SK-N-SH (cell line): ENCODE measurements at regions not wholly inside any gene's neighbourhood (a gene's known extent, or its start where the extent isn't known, plus 50 kb on each side); places are given as distances from the start of the nearest gene placed in this dataset.

Source experiments
- CTCF ChIA-PET: fragments of 300-600, 350-600 bp; formaldehyde crosslinking; extraction: SDS; loops from one replicate; lab custom pipeline; 2021; lab: Yijun Ruan, JAX
- POLR2A ChIA-PET: fragments of 350-600 bp; sonication (Branson Sonifier 250); formaldehyde crosslinking; extraction: SDS; loops from one replicate; lab custom pipeline; 2020; ENCODE audit warnings: antibody characterized with exemption, inconsistent platforms; lab: Yijun Ruan, JAX
- DNase-seq: peaks from one replicate; pipeline ENCODE4 v3.0.0; 2012
- H2AFZ ChIP-seq: fragments of 200-600 bp; sonication (generic); 2 replicates; pipeline ENCODE4 v1.8.1; 2016; ENCODE audit warnings: antibody characterized with exemption, mild to moderate bottlenecking, low read depth
- H3F3A ChIP-seq: fragments of 200-600 bp; sonication (generic); replicated peaks from 2 replicates; pipeline ENCODE3; 2016; ENCODE audit warnings: antibody characterized with exemption, mild to moderate bottlenecking; ENCODE audit not compliant: insufficient read depth
- H3K27ac ChIP-seq, 2 experiments: fragments of 200-500 bp in 1 of 2; fragments of 200-600 bp in 1 of 2; sonication (Bioruptor generic) in 1 of 2; sonication (generic), shearing (Covaris generic) in 1 of 2; 2 replicates each; pipeline versions ENCODE4 v1.5.1 to v1.6.1; 2014 to 2016; ENCODE audit warnings: low read depth in 2 of 2, inconsistent platforms in 1 of 2, low read length in 1 of 2, mild to moderate bottlenecking in 1 of 2, mixed read lengths in 1 of 2
- H3K27me3 ChIP-seq: fragments of 200-600 bp; sonication (generic), shearing (Covaris generic); 2 replicates; pipeline ENCODE4 v1.6.1; 2016; ENCODE audit warnings: mixed run types; ENCODE audit not compliant: insufficient read depth
- H3K36me3 ChIP-seq, 2 experiments: fragments of 200-500 bp in 1 of 2; fragments of 200-600 bp in 1 of 2; sonication (Bioruptor generic) in 1 of 2; sonication (generic) in 1 of 2; replicated peaks in 1 of 2; 2 replicates each; pipeline versions ENCODE3 to v1.5.1; 2014 to 2016; ENCODE audit warnings: low read length in 1 of 2, mild to moderate bottlenecking in 1 of 2; ENCODE audit not compliant: insufficient read depth in 2 of 2, control insufficient read depth in 1 of 2
- H3K4me1 ChIP-seq, 2 experiments: fragments of 200-500 bp in 1 of 2; fragments of 200-600 bp in 1 of 2; sonication (Bioruptor generic) in 1 of 2; sonication (generic), shearing (Covaris generic) in 1 of 2; 2 replicates each; pipeline versions ENCODE4 v1.5.1 to v1.6.1; 2014 to 2016; ENCODE audit warnings: low read depth in 1 of 2, low read length in 1 of 2, mixed run types in 1 of 2; ENCODE audit not compliant: insufficient read depth in 2 of 2, control insufficient read depth in 1 of 2
- H3K4me2 ChIP-seq: fragments of 200-600 bp; sonication (generic), shearing (Covaris generic); 2 replicates; pipeline ENCODE4 v1.6.1; 2017; ENCODE audit warnings: mixed run types
- H3K4me3 ChIP-seq, 2 experiments: fragments of 200-500 bp in 1 of 2; fragments of 200-600 bp in 1 of 2; sonication (Bioruptor generic) in 1 of 2; sonication (generic), shearing (Covaris generic) in 1 of 2; 2 replicates each; pipeline versions ENCODE4 v1.5.1 to v1.8.1; 2014 to 2016; ENCODE audit warnings: low read depth in 2 of 2, inconsistent platforms in 1 of 2, low read length in 1 of 2, mild to moderate bottlenecking in 1 of 2, mixed read lengths in 1 of 2, moderate library complexity in 1 of 2
- H3K79me2 ChIP-seq: fragments of 200-600 bp; sonication (generic); 2 replicates; pipeline ENCODE4 v1.8.1; 2017; ENCODE audit warnings: mild to moderate bottlenecking; ENCODE audit not compliant: insufficient read depth
- H3K9ac ChIP-seq: fragments of 200-600 bp; sonication (generic); 2 replicates; pipeline ENCODE4 v1.6.1; 2017; ENCODE audit warnings: mixed run types
- H3K9me2 ChIP-seq: fragments of 200-600 bp; sonication (generic); 2 replicates; pipeline ENCODE4 v1.6.1; 2017; ENCODE audit warnings: mixed run types
- H3K9me3 ChIP-seq: fragments of 200-600 bp; sonication (generic); 2 replicates; pipeline ENCODE4 v1.6.1; 2017; ENCODE audit warnings: mixed run types, mild to moderate bottlenecking, moderate library complexity
- H4K20me1 ChIP-seq: fragments of 200-600 bp; sonication (generic); 2 replicates; pipeline ENCODE4 v1.6.1; 2017; ENCODE audit warnings: mild to moderate bottlenecking, mixed run types; ENCODE audit not compliant: insufficient read depth
- ELF1 ChIP-seq: IDR thresholded peaks from 2 replicates; pipeline ENCODE4 v1.4.0; 2012
- EP300 ChIP-seq, 2 experiments: IDR thresholded peaks; 2 replicates each; pipeline versions ENCODE4 v1.4.0 to v1.6.1; 2012; ENCODE audit warnings: borderline replicate concordance in 1 of 2, low read depth in 1 of 2, low read length in 1 of 2
- FOXJ3 ChIP-seq: sonication (generic); formaldehyde crosslinking; IDR thresholded peaks from 2 replicates; pipeline ENCODE4 v1.5.1; 2020; ENCODE audit warnings: mild to moderate bottlenecking, missing genetic modification reagents
- IRF3 ChIP-seq: fragments of 150-350 bp; IDR thresholded peaks from 2 replicates; pipeline ENCODE4 v1.6.1; 2016; ENCODE audit warnings: mild to moderate bottlenecking, low read depth, low read length
- MAX ChIP-seq: IDR thresholded peaks from 2 replicates; pipeline ENCODE4 v1.4.0; 2012; ENCODE audit warnings: low read depth
- MXI1 ChIP-seq: IDR thresholded peaks from 2 replicates; pipeline ENCODE4 v1.6.1; 2012; ENCODE audit warnings: mild to moderate bottlenecking, low read depth, low read length, improper control_type of control experiment
- NFIC ChIP-seq: IDR thresholded peaks from 2 replicates; pipeline ENCODE4 v1.4.0; 2012; ENCODE audit warnings: borderline replicate concordance
- PBX3 ChIP-seq: IDR thresholded peaks from 2 replicates; pipeline ENCODE4; 2012
- RAD21 ChIP-seq: IDR thresholded peaks from 2 replicates; pipeline ENCODE4 v1.6.1; 2012; ENCODE audit warnings: mild to moderate bottlenecking, low read length
- REST ChIP-seq: IDR thresholded peaks from 2 replicates; pipeline ENCODE4 v1.6.1; 2012; ENCODE audit warnings: mild to moderate bottlenecking, low read depth, low read length, moderate library complexity
- RFX5 ChIP-seq: IDR thresholded peaks from 2 replicates; pipeline ENCODE4 v1.6.1; 2012; ENCODE audit warnings: mild to moderate bottlenecking, improper control_type of control experiment, low read length
- RXRA ChIP-seq: IDR thresholded peaks from 2 replicates; pipeline ENCODE4 v1.4.0; 2012; ENCODE audit warnings: low read depth, mild to moderate bottlenecking, borderline replicate concordance
- SIN3A ChIP-seq: IDR thresholded peaks from 2 replicates; pipeline ENCODE4 v1.6.1; 2012; ENCODE audit warnings: low read depth, mild to moderate bottlenecking, low read length, moderate library complexity, borderline replicate concordance
- SMC3 ChIP-seq: IDR thresholded peaks from 2 replicates; pipeline ENCODE4 v1.6.1; 2012; ENCODE audit warnings: low read depth, low read length, improper control_type of control experiment
- USF1 ChIP-seq: IDR thresholded peaks from 2 replicates; pipeline ENCODE4 v1.4.0; 2012; ENCODE audit warnings: low read depth, borderline replicate concordance
- YY1 ChIP-seq: IDR thresholded peaks from 2 replicates; pipeline ENCODE4 v1.4.0; 2012; ENCODE audit warnings: low read depth, mild to moderate bottlenecking
- WGBS: methylation state at CpG from one replicate; pipeline ENCODE4 v1.1.6; 2017; ENCODE audit warnings: low lambda C conversion rate; 5-methylcytosine and 5-hydroxymethylcytosine counted together

- CTCF ChIA-PET = no interaction called here
- Histone ChIP-seq H3K27me3 (no peaks in the 10 kb centered on the region), H3K36me3 (no peaks in the 10 kb centered on the region), H3K4me2 (no peak overlapping the region), H3K9me2 (no peaks in the 10 kb centered on the region), H2AFZ (no peak overlapping the region), H4K20me1 (no peaks in the 10 kb centered on the region), H3K4me3 (no peak overlapping the region), H3K9ac (no peak overlapping the region), H3K4me1 (no peaks in the 10 kb centered on the region; a peak in 1 of 4 replicates), H3F3A (no peaks in the 10 kb centered on the region), H3K9me3 (no peaks in the 10 kb centered on the region), H3K79me2 (no peaks in the 10 kb centered on the region), H3K27ac (no peak overlapping the region)
- POLR2A ChIA-PET = no interaction called here
- 85% methylated on average over 3 of the region's 3 CpGs for WGBS
- TF ChIP-seq SMC3 (no peak), YY1 (no peak), MAX (no peak), NFIC (no peak), RFX5 (no peak), REST (no peak), EP300 (IDR thresholded peaks at IDR 0.05; ENCODE audit: borderline replicate concordance in 1 of 2, low read depth in 1 of 2, low read length in 1 of 2) (no peak), SIN3A (no peak), RXRA (no peak), USF1 (no peak), FOXJ3 (CRISPR knock-in tag) (no peak), RAD21 (no peak)
- DNase-seq = no peak
Observed at GRCh38 chr13:50453188-50453587, 390.3 kb downstream of the DLEU7 start.

GRCh38 chr13:50456111-50456510 is 387.4 kb downstream of the DLEU7 start:
- no peaks in the 10 kb centered on the region for H3K9me3 ChIP-seq
- H3K4me2 ChIP-seq = no peak overlapping the region
- no peaks in the 10 kb centered on the region for H4K20me1 ChIP-seq
- ChIA-PET POLR2A (no interaction called here), CTCF (no interaction called here)
- H2AFZ ChIP-seq = no peak overlapping the region
- DNase-seq = no peak
- no peak overlapping the region for H3K27ac ChIP-seq
- no peaks in the 10 kb centered on the region for H3F3A ChIP-seq
- TF ChIP-seq MXI1 (no peak), USF1 (no peak), ELF1 (no peak), PBX3 (no peak), IRF3 (no peak)
- no peaks in the 10 kb centered on the region for H3K79me2 ChIP-seq
- no peak overlapping the region for H3K4me3 ChIP-seq
- no peaks in the 10 kb centered on the region for H3K4me1 ChIP-seq
- H3K9me2 ChIP-seq = 0 out of 2 replicates have a peak, but pooled peaks cover 3% of the 10 kb centered on the region
- WGBS = 79% methylated on average over 3 of the region's 3 CpGs
- no peaks in the 10 kb centered on the region for H3K27me3 ChIP-seq
- no peak overlapping the region for H3K9ac ChIP-seq
- no peaks in the 10 kb centered on the region for H3K36me3 ChIP-seq
